ENCODE measurements at regions not wholly inside any gene's neighbourhood (a gene's known extent, or its start where the extent isn't known, plus 50 kb on each side); places are given as distances from the start of the nearest gene placed in this dataset.

DNA sequence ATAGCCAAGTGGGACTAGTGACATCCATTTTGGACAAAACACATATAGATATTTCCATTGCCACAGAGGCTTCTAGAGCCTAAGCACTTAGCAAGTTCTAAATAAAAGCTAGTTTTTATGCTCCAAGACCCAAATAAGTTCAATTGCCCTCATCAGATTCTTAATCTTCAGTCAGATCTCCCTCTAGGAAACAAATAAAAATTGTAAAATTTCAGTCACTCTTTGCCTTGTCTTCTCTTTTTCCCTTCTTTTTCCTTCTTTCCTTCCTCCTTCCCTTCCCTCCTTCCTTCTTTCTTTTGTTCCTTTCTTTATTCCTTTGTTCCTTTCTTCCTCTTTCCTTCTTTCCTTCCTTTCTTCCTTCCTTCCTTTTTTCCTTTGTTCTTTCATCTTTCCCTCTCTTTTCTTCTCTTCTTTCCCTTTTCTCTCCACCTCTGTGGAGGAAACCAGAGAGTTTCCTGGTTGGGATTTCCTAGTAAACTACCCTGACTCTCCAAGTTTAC is 68.8 kb upstream of the GADL1 start:
- DNase-seq (ENCODE audit: low read depth): no peak
- TF ChIP-seq, protein P1, sequence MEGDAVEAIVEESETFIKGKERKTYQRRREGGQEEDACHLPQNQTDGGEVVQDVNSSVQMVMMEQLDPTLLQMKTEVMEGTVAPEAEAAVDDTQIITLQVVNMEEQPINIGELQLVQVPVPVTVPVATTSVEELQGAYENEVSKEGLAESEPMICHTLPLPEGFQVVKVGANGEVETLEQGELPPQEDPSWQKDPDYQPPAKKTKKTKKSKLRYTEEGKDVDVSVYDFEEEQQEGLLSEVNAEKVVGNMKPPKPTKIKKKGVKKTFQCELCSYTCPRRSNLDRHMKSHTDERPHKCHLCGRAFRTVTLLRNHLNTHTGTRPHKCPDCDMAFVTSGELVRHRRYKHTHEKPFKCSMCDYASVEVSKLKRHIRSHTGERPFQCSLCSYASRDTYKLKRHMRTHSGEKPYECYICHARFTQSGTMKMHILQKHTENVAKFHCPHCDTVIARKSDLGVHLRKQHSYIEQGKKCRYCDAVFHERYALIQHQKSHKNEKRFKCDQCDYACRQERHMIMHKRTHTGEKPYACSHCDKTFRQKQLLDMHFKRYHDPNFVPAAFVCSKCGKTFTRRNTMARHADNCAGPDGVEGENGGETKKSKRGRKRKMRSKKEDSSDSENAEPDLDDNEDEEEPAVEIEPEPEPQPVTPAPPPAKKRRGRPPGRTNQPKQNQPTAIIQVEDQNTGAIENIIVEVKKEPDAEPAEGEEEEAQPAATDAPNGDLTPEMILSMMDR (IDR thresholded peaks at IDR 0.05; ENCODE audit: control insufficient read depth, insufficient read depth, low read depth, low read length, missing control alignments): no peak
- H3K4me3 ChIP-seq (ENCODE audit: control insufficient read depth, low read depth, low read length): no peak overlapping the region

DNA sequence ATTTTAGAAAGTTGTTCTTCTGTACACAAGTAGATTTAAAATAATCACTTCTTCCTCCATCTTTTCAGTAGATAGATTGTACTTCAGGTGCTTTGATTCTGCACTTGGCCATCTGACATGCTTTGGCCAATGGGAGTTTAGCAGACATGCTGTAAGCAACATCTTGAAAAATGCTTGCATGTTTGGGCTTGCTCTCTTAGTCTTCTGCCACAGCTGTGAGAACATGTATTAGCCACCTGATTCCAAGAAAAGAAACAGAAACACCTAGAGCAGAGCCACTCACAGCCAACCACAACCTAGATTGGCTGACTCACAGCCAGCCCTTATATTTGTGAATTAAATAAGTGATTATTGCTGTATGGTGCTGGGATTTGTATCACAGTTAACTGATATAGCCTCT is 70.2 kb upstream of the GADL1 start:
- TF ChIP-seq, protein P1 (IDR thresholded peaks at IDR 0.05; ENCODE audit: control insufficient read depth, insufficient read depth, low read depth, low read length, missing control alignments): no peak
- DNase-seq (ENCODE audit: low read depth): no peak
- H3K4me3 ChIP-seq (ENCODE audit: control insufficient read depth, low read depth, low read length): no peak overlapping the region

DNA sequence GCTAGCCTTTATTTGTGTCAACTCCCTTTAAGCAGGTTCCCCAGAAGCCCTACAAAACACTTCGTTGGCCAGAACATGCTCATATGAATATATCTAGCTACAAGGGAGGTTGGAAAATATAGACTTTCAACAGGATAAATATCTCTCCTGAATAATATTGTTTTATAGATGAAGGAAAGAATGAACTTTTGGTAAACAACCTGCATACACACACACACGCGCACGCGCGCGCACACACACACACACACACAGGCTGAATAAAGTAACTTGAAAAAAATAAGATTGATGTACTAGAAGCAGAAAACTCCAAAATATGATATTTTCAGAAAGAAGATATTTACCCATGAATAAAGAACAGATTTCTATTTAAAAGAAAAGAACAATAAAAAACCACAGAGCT is 72.4 kb upstream of the GADL1 start:
- no peak for DNase-seq (ENCODE audit: low read depth)
- H3K4me3 ChIP-seq (ENCODE audit: control insufficient read depth, low read depth, low read length): no peak overlapping the region
- TF ChIP-seq, protein P1 (IDR thresholded peaks at IDR 0.05; ENCODE audit: control insufficient read depth, insufficient read depth, low read depth, low read length, missing control alignments): no peak

DNA sequence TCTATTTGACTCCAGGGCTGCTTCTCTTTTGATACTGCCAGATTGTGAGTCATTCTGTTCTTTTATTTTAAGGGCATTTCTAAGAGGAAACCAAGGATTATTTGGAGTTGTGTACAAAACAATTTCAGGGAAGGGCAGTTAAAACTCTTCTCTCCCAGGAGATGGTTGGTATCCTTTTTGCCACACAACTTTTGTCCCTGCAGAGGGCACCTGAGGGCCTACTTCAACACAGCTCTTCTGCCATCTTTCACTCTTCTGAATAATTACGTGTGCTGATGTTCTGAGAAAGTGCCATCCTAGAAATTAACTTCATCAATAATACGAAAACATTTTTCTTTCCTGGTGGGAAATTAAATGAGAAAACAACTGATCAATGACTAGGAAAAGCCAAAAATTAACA is 75.7 kb upstream of the GADL1 start:
- TF ChIP-seq, protein P1 (IDR thresholded peaks at IDR 0.05; ENCODE audit: control insufficient read depth, insufficient read depth, low read depth, low read length, missing control alignments): peak; percentile 35
- no peak overlapping the region for H3K4me3 ChIP-seq (ENCODE audit: control insufficient read depth, low read depth, low read length)
- DNase-seq (ENCODE audit: low read depth): no peak

DNA sequence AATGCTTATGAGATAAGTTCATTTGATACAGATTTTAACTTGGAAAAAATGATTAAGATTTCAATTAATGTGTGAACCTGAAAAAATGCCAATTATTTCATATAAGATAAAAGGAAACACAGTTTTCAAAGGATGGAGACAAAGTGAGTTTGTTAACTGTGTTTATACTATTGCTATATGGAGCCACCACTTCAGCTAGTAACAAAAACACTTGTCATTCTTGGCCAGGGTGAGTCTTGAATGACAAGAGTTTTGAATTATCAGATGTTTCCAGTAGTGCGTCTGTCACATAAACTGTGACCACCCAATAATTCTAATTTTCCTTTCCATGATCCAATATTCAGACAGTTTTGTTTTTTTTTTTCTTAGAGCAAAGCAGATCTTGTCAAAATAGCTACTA is 78.0 kb upstream of the GADL1 start:
- no peak overlapping the region for H3K4me3 ChIP-seq (ENCODE audit: control insufficient read depth, low read depth, low read length)
- no peak for DNase-seq (ENCODE audit: low read depth)
- TF ChIP-seq, protein P1 (IDR thresholded peaks at IDR 0.05; ENCODE audit: control insufficient read depth, insufficient read depth, low read depth, low read length, missing control alignments): no peak

DNA sequence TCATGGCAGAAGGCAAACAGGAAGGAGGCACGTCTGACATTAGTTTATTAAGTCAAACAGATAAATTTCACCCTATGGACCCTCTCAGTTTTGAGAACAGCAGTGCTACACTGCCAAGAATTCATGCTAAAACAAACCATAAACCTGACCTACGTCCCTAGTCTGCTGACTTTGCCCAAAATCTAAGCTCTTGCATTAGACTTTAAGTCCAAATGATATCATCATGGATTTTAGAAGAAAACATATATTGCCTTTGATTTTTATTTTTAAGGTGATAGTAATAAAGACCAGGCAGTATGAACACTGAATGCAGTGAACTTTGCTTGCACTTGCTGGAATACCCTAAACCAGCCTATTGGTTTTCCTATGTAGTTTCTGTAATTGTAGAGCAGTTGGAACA is 79.6 kb upstream of the GADL1 start:
- no peak overlapping the region for H3K4me3 ChIP-seq (ENCODE audit: control insufficient read depth, low read depth, low read length)
- TF ChIP-seq, protein P1 (IDR thresholded peaks at IDR 0.05; ENCODE audit: control insufficient read depth, insufficient read depth, low read depth, low read length, missing control alignments): no peak
- no peak for DNase-seq (ENCODE audit: low read depth)

DNA sequence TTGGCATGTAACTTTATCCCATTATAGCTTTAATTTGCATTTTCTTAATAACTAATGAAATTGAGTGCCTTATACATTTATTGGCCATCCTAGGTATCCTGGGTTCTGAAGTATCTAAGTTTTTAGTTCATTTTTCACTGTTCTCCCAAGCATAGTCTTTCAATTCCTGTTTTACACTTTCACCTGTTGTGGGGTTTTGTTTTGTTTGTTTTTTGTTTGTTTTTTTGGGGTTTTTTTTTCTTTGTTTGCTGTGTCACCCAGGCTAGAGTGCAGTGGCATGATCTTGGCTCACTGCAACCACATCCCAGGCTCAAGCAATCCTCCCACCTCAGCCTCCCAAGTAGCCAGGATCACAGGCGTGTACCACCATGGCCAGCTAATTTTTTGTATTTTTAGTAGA is 83.1 kb upstream of the GADL1 start:
- TF ChIP-seq, protein P1 (IDR thresholded peaks at IDR 0.05; ENCODE audit: control insufficient read depth, insufficient read depth, low read depth, low read length, missing control alignments): no peak

More for the DNA sequence above, 83.1 kb upstream of the GADL1 start:
- no peak for DNase-seq (ENCODE audit: low read depth)
- no peak overlapping the region for H3K4me3 ChIP-seq (ENCODE audit: control insufficient read depth, low read depth, low read length)
